ENCODE measurements at regions not wholly inside any gene's neighbourhood (a gene's known extent, or its start where the extent isn't known, plus 50 kb on each side); places are given as distances from the start of the nearest gene placed in this dataset.
"Not testable (repeated sequence)": the region's sequence is repeated elsewhere in the genome, so short reads cannot be mapped to it uniquely, and the experiment has no call there.

DNA sequence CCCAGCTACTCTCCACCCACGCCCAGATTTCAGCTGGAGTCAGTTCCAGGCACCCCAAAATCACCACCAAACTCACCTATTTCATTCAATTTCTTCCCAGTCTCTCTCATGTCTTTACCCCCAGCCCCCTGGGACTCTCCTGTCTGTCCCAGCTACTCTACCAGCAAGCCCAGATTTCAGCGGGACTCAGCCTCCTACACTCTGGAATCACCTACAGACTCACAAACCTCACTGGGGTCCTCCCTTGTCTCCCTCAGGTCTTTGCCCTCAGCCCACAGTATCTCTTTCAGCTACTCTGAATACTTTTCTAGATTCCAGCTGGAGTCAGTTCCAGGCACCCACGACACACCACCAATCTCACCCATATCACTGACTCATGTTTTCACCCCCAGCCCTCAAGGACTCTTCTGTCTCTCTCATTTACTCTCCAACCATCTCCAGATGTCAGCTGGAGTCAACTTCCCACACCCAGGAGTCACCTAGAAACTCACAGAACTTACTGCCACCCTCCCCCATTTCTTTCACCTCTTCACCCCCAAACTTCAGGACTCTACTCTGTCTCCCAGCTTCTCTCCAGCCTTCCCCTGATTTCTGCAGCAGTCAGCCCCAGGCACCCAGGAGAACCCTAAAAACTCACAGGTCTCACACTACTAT is 1529.3 kb upstream of the TPTE start:
- H3K27me3 ChIP-seq (replicated peaks in 2 of 5; ENCODE audit: control insufficient read depth in 4 of 5, insufficient read depth in 5 of 5, low read length in 4 of 5): peaks cover 0 to 2% (median 0%) of the 10 kb centered on the region in 5 experiments
- H3K36me3 ChIP-seq (ENCODE audit: control insufficient read depth in 4 of 4, insufficient read depth in 4 of 4, low read length in 3 of 4): no peaks in the 10 kb centered on the region
- CTCF ChIA-PET: no interaction called here
- no peak overlapping the region for H3K4me3 ChIP-seq (ENCODE audit: control insufficient read depth in 1 of 7, extremely low read depth in 1 of 7, insufficient read depth in 4 of 7, low read depth in 2 of 7, low read length in 6 of 7)
- DNase-seq: no peak
- H3K27ac ChIP-seq (ENCODE audit: insufficient read depth in 1 of 2, low read depth in 1 of 2, low read length in 2 of 2, poor library complexity in 1 of 2, severe bottlenecking in 2 of 2): no peak overlapping the region
- H3K9me3 ChIP-seq (ENCODE audit: control extremely low read depth in 1 of 5, control insufficient read depth in 4 of 5, insufficient read depth in 2 of 5, low read depth in 1 of 5, low read length in 4 of 5): peaks cover 4 to 56% (median 24%) of the 10 kb centered on the region in 5 experiments
- WGBS (ENCODE audit: insufficient coverage): 53% methylated on average over 3 of the region's 3 CpGs
- POLR2A ChIA-PET: no interaction called here
- no peaks in the 10 kb centered on the region for H3K4me1 ChIP-seq (ENCODE audit: control extremely low read depth in 1 of 4, control insufficient read depth in 4 of 4, insufficient read depth in 4 of 4, low read length in 3 of 4)

- Histone ChIP-seq H3K27me3 (replicated peaks in 2 of 5; ENCODE audit: control insufficient read depth in 4 of 5, insufficient read depth in 5 of 5, low read length in 4 of 5) (peaks cover 0 to 2% (median 0%) of the 10 kb centered on the region in 5 experiments), H3K4me1 (ENCODE audit: control extremely low read depth in 1 of 4, control insufficient read depth in 4 of 4, insufficient read depth in 4 of 4, low read length in 3 of 4) (no peaks in the 10 kb centered on the region), H3K27ac (ENCODE audit: insufficient read depth in 1 of 2, low read depth in 1 of 2, low read length in 2 of 2, poor library complexity in 1 of 2, severe bottlenecking in 2 of 2) (no peak overlapping the region), H3K36me3 (ENCODE audit: control insufficient read depth in 4 of 4, insufficient read depth in 4 of 4, low read length in 3 of 4) (no peaks in the 10 kb centered on the region), H3K4me3 (ENCODE audit: control insufficient read depth in 1 of 7, extremely low read depth in 1 of 7, insufficient read depth in 4 of 7, low read depth in 2 of 7, low read length in 6 of 7) (no peak overlapping the region), H3K9me3 (ENCODE audit: control extremely low read depth in 1 of 5, control insufficient read depth in 4 of 5, insufficient read depth in 2 of 5, low read depth in 1 of 5, low read length in 4 of 5) (peaks cover 4 to 56% (median 24%) of the 10 kb centered on the region in 5 experiments)
- WGBS (ENCODE audit: insufficient coverage): 56% methylated on average over 6 of the region's 6 CpGs
- no peak for DNase-seq
- POLR2A ChIA-PET: no interaction called here
- CTCF ChIA-PET: no interaction called here
Observed at GRCh38 chr21:8992731-8993174, 1528.6 kb upstream of the TPTE start.

GRCh38 chr21:8993284-8993942 is 1528.0 kb upstream of the TPTE start:
- peaks cover 4 to 56% (median 24%) of the 10 kb centered on the region in 5 experiments for H3K9me3 ChIP-seq (ENCODE audit: control extremely low read depth in 1 of 5, control insufficient read depth in 4 of 5, insufficient read depth in 2 of 5, low read depth in 1 of 5, low read length in 4 of 5)
- POLR2A ChIA-PET: no interaction called here
- no peaks in the 10 kb centered on the region for H3K4me1 ChIP-seq (ENCODE audit: control extremely low read depth in 1 of 4, control insufficient read depth in 4 of 4, insufficient read depth in 4 of 4, low read length in 3 of 4)
- H3K4me3 ChIP-seq (ENCODE audit: control insufficient read depth in 1 of 7, extremely low read depth in 1 of 7, insufficient read depth in 4 of 7, low read depth in 2 of 7, low read length in 6 of 7): no peak overlapping the region
- H3K36me3 ChIP-seq (ENCODE audit: control insufficient read depth in 4 of 4, insufficient read depth in 4 of 4, low read length in 3 of 4): no peaks in the 10 kb centered on the region
- no peak overlapping the region for H3K27ac ChIP-seq (ENCODE audit: insufficient read depth in 1 of 2, low read depth in 1 of 2, low read length in 2 of 2, poor library complexity in 1 of 2, severe bottlenecking in 2 of 2)
- H3K27me3 ChIP-seq (replicated peaks in 2 of 5; ENCODE audit: control insufficient read depth in 4 of 5, insufficient read depth in 5 of 5, low read length in 4 of 5): peaks cover 0 to 2% (median 0%) of the 10 kb centered on the region in 5 experiments
- CTCF ChIA-PET: no interaction called here
- WGBS (ENCODE audit: insufficient coverage): 49% methylated on average over 3 of the region's 3 CpGs
- DNase-seq: no peak

GRCh38 chr21:8993943-8994639 is 1527.3 kb upstream of the TPTE start:
- H3K27me3 ChIP-seq (replicated peaks in 2 of 5; ENCODE audit: control insufficient read depth in 4 of 5, insufficient read depth in 5 of 5, low read length in 4 of 5): peaks cover 0 to 2% (median 0%) of the 10 kb centered on the region in 5 experiments
- H3K4me3 ChIP-seq (ENCODE audit: control insufficient read depth in 1 of 7, extremely low read depth in 1 of 7, insufficient read depth in 4 of 7, low read depth in 2 of 7, low read length in 6 of 7): no peak overlapping the region
- no peaks in the 10 kb centered on the region for H3K4me1 ChIP-seq (ENCODE audit: control extremely low read depth in 1 of 4, control insufficient read depth in 4 of 4, insufficient read depth in 4 of 4, low read length in 3 of 4)
- no peak overlapping the region for H3K27ac ChIP-seq (ENCODE audit: insufficient read depth in 1 of 2, low read depth in 1 of 2, low read length in 2 of 2, poor library complexity in 1 of 2, severe bottlenecking in 2 of 2)
- ChIA-PET CTCF (no interaction called here), POLR2A (no interaction called here)
- 54% methylated on average over 7 of the region's 7 CpGs for WGBS (ENCODE audit: insufficient coverage)
- no peaks in the 10 kb centered on the region for H3K36me3 ChIP-seq (ENCODE audit: control insufficient read depth in 4 of 4, insufficient read depth in 4 of 4, low read length in 3 of 4)
- DNase-seq: no peak
- peaks cover 4 to 51% (median 22%) of the 10 kb centered on the region in 5 experiments for H3K9me3 ChIP-seq (ENCODE audit: control extremely low read depth in 1 of 5, control insufficient read depth in 4 of 5, insufficient read depth in 2 of 5, low read depth in 1 of 5, low read length in 4 of 5)

- H3K36me3 ChIP-seq (ENCODE audit: control insufficient read depth in 4 of 4, insufficient read depth in 4 of 4, low read length in 3 of 4): no peaks in the 10 kb centered on the region
- no peaks in the 10 kb centered on the region for H3K4me1 ChIP-seq (ENCODE audit: control extremely low read depth in 1 of 4, control insufficient read depth in 4 of 4, insufficient read depth in 4 of 4, low read length in 3 of 4)
- ChIA-PET POLR2A (no interaction called here), CTCF (no interaction called here)
- DNase-seq: no peak
- no peak overlapping the region for H3K27ac ChIP-seq (ENCODE audit: insufficient read depth in 1 of 2, low read depth in 1 of 2, low read length in 2 of 2, poor library complexity in 1 of 2, severe bottlenecking in 2 of 2)
- H3K4me3 ChIP-seq (ENCODE audit: control insufficient read depth in 1 of 7, extremely low read depth in 1 of 7, insufficient read depth in 4 of 7, low read depth in 2 of 7, low read length in 6 of 7): no peak overlapping the region
- H3K9me3 ChIP-seq (ENCODE audit: control extremely low read depth in 1 of 5, control insufficient read depth in 4 of 5, insufficient read depth in 2 of 5, low read depth in 1 of 5, low read length in 4 of 5): peaks cover 4 to 44% (median 22%) of the 10 kb centered on the region in 5 experiments
- WGBS (ENCODE audit: insufficient coverage): 49% methylated on average over 3 of the region's 7 CpGs
- H3K27me3 ChIP-seq (replicated peaks in 2 of 5; ENCODE audit: control insufficient read depth in 4 of 5, insufficient read depth in 5 of 5, low read length in 4 of 5): peaks cover 0 to 2% (median 0%) of the 10 kb centered on the region in 5 experiments
Observed at GRCh38 chr21:8994640-8995511, 1526.5 kb upstream of the TPTE start.

- H3K9me3 ChIP-seq (ENCODE audit: control extremely low read depth in 1 of 5, control insufficient read depth in 4 of 5, insufficient read depth in 2 of 5, low read depth in 1 of 5, low read length in 4 of 5): peaks cover 2 to 28% (median 13%) of the 10 kb centered on the region in 5 experiments
- not testable (repeated sequence) for DNase-seq
- WGBS (ENCODE audit: insufficient coverage): no CpG with 5 or more reads among the region's 1 CpG
Observed at GRCh38 chr21:8996487-8996968, 1524.9 kb upstream of the TPTE start.

More at GRCh38 chr21:8996487-8996968, 1524.9 kb upstream of the TPTE start:
- CTCF ChIA-PET; H3K4me1 ChIP-seq (ENCODE audit: control extremely low read depth in 1 of 4, control insufficient read depth in 4 of 4, insufficient read depth in 4 of 4, low read length in 3 of 4); H3K4me3 ChIP-seq (ENCODE audit: control insufficient read depth in 1 of 7, extremely low read depth in 1 of 7, insufficient read depth in 4 of 7, low read depth in 2 of 7, low read length in 6 of 7); H3K36me3 ChIP-seq (ENCODE audit: control insufficient read depth in 4 of 4, insufficient read depth in 4 of 4, low read length in 3 of 4); POLR2A ChIA-PET; H3K27ac ChIP-seq (ENCODE audit: insufficient read depth in 1 of 2, low read depth in 1 of 2, low read length in 2 of 2, poor library complexity in 1 of 2, severe bottlenecking in 2 of 2); H3K27me3 ChIP-seq (replicated peaks in 2 of 5; ENCODE audit: control insufficient read depth in 4 of 5, insufficient read depth in 5 of 5, low read length in 4 of 5): not testable (repeated sequence)
